SK-N-SH (cell line): ENCODE measurements at regions not wholly inside any gene's neighbourhood (a gene's known extent, or its start where the extent isn't known, plus 50 kb on each side); places are given as distances from the start of the nearest gene placed in this dataset.

Experiments
- CTCF ChIA-PET: fragments of 300-600, 350-600 bp; formaldehyde crosslinking; extraction: SDS; loops from one replicate; lab custom pipeline; 2021; lab: Yijun Ruan, JAX
- POLR2A ChIA-PET: fragments of 350-600 bp; sonication (Branson Sonifier 250); formaldehyde crosslinking; extraction: SDS; loops from one replicate; lab custom pipeline; 2020; ENCODE audit warnings: antibody characterized with exemption, inconsistent platforms; lab: Yijun Ruan, JAX
- DNase-seq: peaks from one replicate; pipeline ENCODE4 v3.0.0; 2012
- H2AFZ ChIP-seq: fragments of 200-600 bp; sonication (generic); 2 replicates; pipeline ENCODE4 v1.8.1; 2016; ENCODE audit warnings: antibody characterized with exemption, mild to moderate bottlenecking, low read depth
- H3F3A ChIP-seq: fragments of 200-600 bp; sonication (generic); replicated peaks from 2 replicates; pipeline ENCODE3; 2016; ENCODE audit warnings: antibody characterized with exemption, mild to moderate bottlenecking; ENCODE audit not compliant: insufficient read depth
- H3K27ac ChIP-seq, 2 experiments: fragments of 200-500 bp in 1 of 2; fragments of 200-600 bp in 1 of 2; sonication (Bioruptor generic) in 1 of 2; sonication (generic), shearing (Covaris generic) in 1 of 2; 2 replicates each; pipeline versions ENCODE4 v1.5.1 to v1.6.1; 2014 to 2016; ENCODE audit warnings: low read depth in 2 of 2, inconsistent platforms in 1 of 2, low read length in 1 of 2, mild to moderate bottlenecking in 1 of 2, mixed read lengths in 1 of 2
- H3K27me3 ChIP-seq: fragments of 200-600 bp; sonication (generic), shearing (Covaris generic); 2 replicates; pipeline ENCODE4 v1.6.1; 2016; ENCODE audit warnings: mixed run types; ENCODE audit not compliant: insufficient read depth
- H3K36me3 ChIP-seq, 2 experiments: fragments of 200-500 bp in 1 of 2; fragments of 200-600 bp in 1 of 2; sonication (Bioruptor generic) in 1 of 2; sonication (generic) in 1 of 2; replicated peaks in 1 of 2; 2 replicates each; pipeline versions ENCODE3 to v1.5.1; 2014 to 2016; ENCODE audit warnings: low read length in 1 of 2, mild to moderate bottlenecking in 1 of 2; ENCODE audit not compliant: insufficient read depth in 2 of 2, control insufficient read depth in 1 of 2
- H3K4me1 ChIP-seq, 2 experiments: fragments of 200-500 bp in 1 of 2; fragments of 200-600 bp in 1 of 2; sonication (Bioruptor generic) in 1 of 2; sonication (generic), shearing (Covaris generic) in 1 of 2; 2 replicates each; pipeline versions ENCODE4 v1.5.1 to v1.6.1; 2014 to 2016; ENCODE audit warnings: low read depth in 1 of 2, low read length in 1 of 2, mixed run types in 1 of 2; ENCODE audit not compliant: insufficient read depth in 2 of 2, control insufficient read depth in 1 of 2
- H3K4me2 ChIP-seq: fragments of 200-600 bp; sonication (generic), shearing (Covaris generic); 2 replicates; pipeline ENCODE4 v1.6.1; 2017; ENCODE audit warnings: mixed run types
- H3K4me3 ChIP-seq, 2 experiments: fragments of 200-500 bp in 1 of 2; fragments of 200-600 bp in 1 of 2; sonication (Bioruptor generic) in 1 of 2; sonication (generic), shearing (Covaris generic) in 1 of 2; 2 replicates each; pipeline versions ENCODE4 v1.5.1 to v1.8.1; 2014 to 2016; ENCODE audit warnings: low read depth in 2 of 2, inconsistent platforms in 1 of 2, low read length in 1 of 2, mild to moderate bottlenecking in 1 of 2, mixed read lengths in 1 of 2, moderate library complexity in 1 of 2
- H3K79me2 ChIP-seq: fragments of 200-600 bp; sonication (generic); 2 replicates; pipeline ENCODE4 v1.8.1; 2017; ENCODE audit warnings: mild to moderate bottlenecking; ENCODE audit not compliant: insufficient read depth
- H3K9ac ChIP-seq: fragments of 200-600 bp; sonication (generic); 2 replicates; pipeline ENCODE4 v1.6.1; 2017; ENCODE audit warnings: mixed run types
- H3K9me2 ChIP-seq: fragments of 200-600 bp; sonication (generic); 2 replicates; pipeline ENCODE4 v1.6.1; 2017; ENCODE audit warnings: mixed run types
- H3K9me3 ChIP-seq: fragments of 200-600 bp; sonication (generic); 2 replicates; pipeline ENCODE4 v1.6.1; 2017; ENCODE audit warnings: mixed run types, mild to moderate bottlenecking, moderate library complexity
- H4K20me1 ChIP-seq: fragments of 200-600 bp; sonication (generic); 2 replicates; pipeline ENCODE4 v1.6.1; 2017; ENCODE audit warnings: mild to moderate bottlenecking, mixed run types; ENCODE audit not compliant: insufficient read depth
- ELF1 ChIP-seq: IDR thresholded peaks from 2 replicates; pipeline ENCODE4 v1.4.0; 2012
- EP300 ChIP-seq, 2 experiments: IDR thresholded peaks; 2 replicates each; pipeline versions ENCODE4 v1.4.0 to v1.6.1; 2012; ENCODE audit warnings: borderline replicate concordance in 1 of 2, low read depth in 1 of 2, low read length in 1 of 2
- FOSL2 ChIP-seq: IDR thresholded peaks from 2 replicates; pipeline ENCODE4 v1.4.0; 2012; ENCODE audit warnings: low read depth, mild to moderate bottlenecking, moderate library complexity, borderline replicate concordance
- FOXM1 ChIP-seq: IDR thresholded peaks from 2 replicates; pipeline ENCODE4 v1.4.0; 2012; ENCODE audit warnings: low read depth, mild to moderate bottlenecking
- GABPA ChIP-seq: IDR thresholded peaks from 2 replicates; pipeline ENCODE4 v1.4.0; 2012; ENCODE audit warnings: low read depth, mild to moderate bottlenecking
- GATA2 ChIP-seq: sonication (generic); formaldehyde crosslinking; IDR thresholded peaks from 2 replicates; pipeline ENCODE4 v1.5.0; 2020; ENCODE audit warnings: mild to moderate bottlenecking, missing genetic modification reagents
- MEF2A ChIP-seq: IDR thresholded peaks from 2 replicates; pipeline ENCODE4 v1.4.0; 2012; ENCODE audit warnings: low read depth, borderline replicate concordance
- MXI1 ChIP-seq: IDR thresholded peaks from 2 replicates; pipeline ENCODE4 v1.6.1; 2012; ENCODE audit warnings: mild to moderate bottlenecking, low read depth, low read length, improper control_type of control experiment
- RAD21 ChIP-seq: IDR thresholded peaks from 2 replicates; pipeline ENCODE4 v1.6.1; 2012; ENCODE audit warnings: mild to moderate bottlenecking, low read length
- RFX5 ChIP-seq: IDR thresholded peaks from 2 replicates; pipeline ENCODE4 v1.6.1; 2012; ENCODE audit warnings: mild to moderate bottlenecking, improper control_type of control experiment, low read length
- SIN3A ChIP-seq: IDR thresholded peaks from 2 replicates; pipeline ENCODE4 v1.6.1; 2012; ENCODE audit warnings: low read depth, mild to moderate bottlenecking, low read length, moderate library complexity, borderline replicate concordance
- SMC3 ChIP-seq: IDR thresholded peaks from 2 replicates; pipeline ENCODE4 v1.6.1; 2012; ENCODE audit warnings: low read depth, low read length, improper control_type of control experiment
- TAF1 ChIP-seq: IDR thresholded peaks from 2 replicates; pipeline ENCODE4 v1.6.1; 2012; ENCODE audit warnings: low read depth, mild to moderate bottlenecking, low read length, moderate library complexity, borderline replicate concordance
- TCF12 ChIP-seq: IDR thresholded peaks from 2 replicates; pipeline ENCODE4 v1.4.0; 2012
- WGBS: methylation state at CpG from one replicate; pipeline ENCODE4 v1.1.6; 2017; ENCODE audit warnings: low lambda C conversion rate; 5-methylcytosine and 5-hydroxymethylcytosine counted together
- TF ChIP-seq, protein P1 (sequence below): IDR thresholded peaks from 2 replicates; pipeline ENCODE4; 2012
- TF ChIP-seq, protein P2 (sequence below): fragments of 200-600 bp; sonication (generic); IDR thresholded peaks from 2 replicates; pipeline ENCODE4 v1.6.1; 2017; ENCODE audit warnings: antibody characterized with exemption, mild to moderate bottlenecking, moderate library complexity
- TF ChIP-seq, protein P3 (sequence below): fragments of 150-350 bp; IDR thresholded peaks from 2 replicates; pipeline ENCODE4 v1.6.1; 2016; ENCODE audit warnings: mild to moderate bottlenecking, low read depth, low read length
- TF ChIP-seq, protein P4 (sequence below): IDR thresholded peaks from 2 replicates; pipeline ENCODE4 v1.4.0; 2012; ENCODE audit warnings: low read depth, borderline replicate concordance

DNA sequence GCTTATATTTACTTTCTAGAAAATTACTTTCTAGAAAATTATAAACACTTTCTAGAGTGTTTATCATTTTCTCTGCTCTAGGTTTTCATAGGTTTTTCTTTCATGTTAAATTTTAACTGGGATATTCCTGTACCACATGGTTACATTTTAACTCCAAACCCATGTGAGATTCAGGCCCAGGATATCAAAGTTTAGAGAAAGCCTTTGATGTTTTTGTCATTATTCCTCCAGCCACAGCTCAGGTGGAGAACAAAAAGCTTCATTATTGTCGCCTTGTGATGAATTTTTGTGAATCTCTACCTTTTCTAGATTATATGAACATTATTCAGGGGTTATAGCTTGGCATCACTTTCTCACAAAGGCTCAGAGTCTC is 816.0 kb downstream of the SQOR start:
- ChIA-PET POLR2A (no interaction called here), CTCF (interaction anchor here (0.6 to 1.7 kb wide), 2 partner anchors 9 to 52 kb away, joined by 3 to 6 read pairs; no protein-coding TSS in a partner anchor)
- H3K79me2 ChIP-seq, result no peaks in the 10 kb centered on the region
- H3K4me1 ChIP-seq, result no peaks in the 10 kb centered on the region
- no peaks in the 10 kb centered on the region for H4K20me1 ChIP-seq
- DNase-seq, result no peak
- WGBS, result 17% methylated on average over 1 of the region's 1 CpG
- H3K4me2 ChIP-seq, result no peak overlapping the region
- H3K9me2 ChIP-seq, result no peaks in the 10 kb centered on the region
- no peaks in the 10 kb centered on the region for H3K27me3 ChIP-seq
- TF ChIP-seq FOSL2 (no peak), MEF2A (no peak), TCF12 (no peak), RAD21 (no peak), SMC3 (no peak), RFX5 (no peak), SIN3A (no peak)
- TF ChIP-seq, protein P1, sequence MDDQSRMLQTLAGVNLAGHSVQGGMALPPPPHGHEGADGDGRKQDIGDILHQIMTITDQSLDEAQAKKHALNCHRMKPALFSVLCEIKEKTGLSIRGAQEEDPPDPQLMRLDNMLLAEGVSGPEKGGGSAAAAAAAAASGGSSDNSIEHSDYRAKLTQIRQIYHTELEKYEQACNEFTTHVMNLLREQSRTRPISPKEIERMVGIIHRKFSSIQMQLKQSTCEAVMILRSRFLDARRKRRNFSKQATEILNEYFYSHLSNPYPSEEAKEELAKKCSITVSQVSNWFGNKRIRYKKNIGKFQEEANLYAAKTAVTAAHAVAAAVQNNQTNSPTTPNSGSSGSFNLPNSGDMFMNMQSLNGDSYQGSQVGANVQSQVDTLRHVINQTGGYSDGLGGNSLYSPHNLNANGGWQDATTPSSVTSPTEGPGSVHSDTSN, result no peak
- H3K27ac ChIP-seq, result no peak overlapping the region
- H2AFZ ChIP-seq, result no peak overlapping the region
- H3K9ac ChIP-seq, result no peak overlapping the region
- no peak overlapping the region for H3K4me3 ChIP-seq
- no peaks in the 10 kb centered on the region for H3K36me3 ChIP-seq
- no peaks in the 10 kb centered on the region for H3F3A ChIP-seq
- H3K9me3 ChIP-seq, result no peaks in the 10 kb centered on the region

DNA sequence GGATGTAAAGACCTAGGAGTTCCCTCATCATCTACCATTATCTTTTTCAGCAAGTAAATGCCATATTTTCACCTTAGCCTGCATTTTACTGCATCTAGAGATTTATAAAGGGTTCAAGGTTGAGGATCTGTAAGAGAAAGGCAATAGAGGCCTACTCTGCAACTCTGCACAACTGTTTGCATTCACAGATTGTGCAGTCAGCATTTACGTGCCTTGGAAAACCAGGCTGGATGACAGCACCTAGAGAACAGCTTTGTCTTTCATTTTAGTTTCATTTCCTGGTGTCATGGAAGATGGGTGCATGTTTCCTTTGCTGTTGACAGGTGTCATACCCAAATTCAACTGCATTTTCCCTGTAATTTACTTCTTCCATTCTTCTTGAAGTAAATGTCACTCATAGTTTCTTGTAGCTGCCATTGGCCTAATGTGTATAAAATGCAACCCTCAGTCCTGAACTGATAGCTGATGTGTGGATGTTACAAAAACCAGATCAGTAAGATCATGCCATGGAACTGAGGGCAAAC is 817.5 kb downstream of the SQOR start:
- no peaks in the 10 kb centered on the region for H3K4me1 ChIP-seq
- no peaks in the 10 kb centered on the region for H3K79me2 ChIP-seq
- TF ChIP-seq FOXM1 (no peak), MEF2A (no peak), ELF1 (no peak), EP300 (IDR thresholded peaks at IDR 0.05; ENCODE audit: borderline replicate concordance in 1 of 2, low read depth in 1 of 2, low read length in 1 of 2) (no peak), GABPA (no peak), SIN3A (no peak)
- H2AFZ ChIP-seq, result no peak overlapping the region
- H3K9me2 ChIP-seq, result no peaks in the 10 kb centered on the region
- no peak overlapping the region for H3K4me2 ChIP-seq
- ChIA-PET CTCF (interaction anchor here (1.2 kb wide), 1 partner anchor 66 kb away, joined by 3 read pairs; no protein-coding TSS in a partner anchor), POLR2A (no interaction called here)
- no peak for DNase-seq
- H3K27ac ChIP-seq, result no peak overlapping the region
- H4K20me1 ChIP-seq, result no peaks in the 10 kb centered on the region
- H3K27me3 ChIP-seq, result no peaks in the 10 kb centered on the region
- H3F3A ChIP-seq, result no peaks in the 10 kb centered on the region
- no peak overlapping the region for H3K9ac ChIP-seq
- no peaks in the 10 kb centered on the region for H3K9me3 ChIP-seq
- no peaks in the 10 kb centered on the region for H3K36me3 ChIP-seq
- WGBS, result 30% methylated on average over 1 of the region's 1 CpG
- no peak overlapping the region for H3K4me3 ChIP-seq

DNA sequence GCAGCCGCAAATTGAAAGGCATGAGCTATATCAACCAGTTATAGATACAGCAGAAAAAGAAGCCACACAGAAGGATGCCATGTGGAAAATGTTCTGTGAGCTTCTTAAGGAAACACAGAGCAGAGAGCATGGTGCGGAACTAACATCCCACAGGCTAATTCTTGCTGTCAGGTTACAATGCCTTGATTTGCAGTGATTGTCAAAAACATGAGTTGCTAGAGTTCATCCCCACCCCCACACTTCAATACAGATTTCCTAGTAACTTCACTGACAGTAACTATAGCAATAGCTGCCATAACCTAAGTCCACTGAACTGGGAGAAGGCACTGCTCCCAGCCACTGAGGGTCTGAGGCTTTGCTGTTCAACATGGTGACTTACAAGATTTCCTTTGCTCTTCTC is 821.6 kb downstream of the SQOR start:
- no peaks in the 10 kb centered on the region for H3K36me3 ChIP-seq
- no peaks in the 10 kb centered on the region for H3K27me3 ChIP-seq
- no peak overlapping the region for H3K9ac ChIP-seq
- H3F3A ChIP-seq, result no peaks in the 10 kb centered on the region
- H3K27ac ChIP-seq, result no peak overlapping the region
- 66% methylated on average over 2 of the region's 2 CpGs for WGBS
- no peak overlapping the region for H2AFZ ChIP-seq
- no peaks in the 10 kb centered on the region for H4K20me1 ChIP-seq
- ChIA-PET CTCF (no interaction called here), POLR2A (no interaction called here)
- no peaks in the 10 kb centered on the region for H3K9me3 ChIP-seq
- H3K4me1 ChIP-seq, result no peaks in the 10 kb centered on the region
- DNase-seq, result no peak
- TF ChIP-seq, protein P2, sequence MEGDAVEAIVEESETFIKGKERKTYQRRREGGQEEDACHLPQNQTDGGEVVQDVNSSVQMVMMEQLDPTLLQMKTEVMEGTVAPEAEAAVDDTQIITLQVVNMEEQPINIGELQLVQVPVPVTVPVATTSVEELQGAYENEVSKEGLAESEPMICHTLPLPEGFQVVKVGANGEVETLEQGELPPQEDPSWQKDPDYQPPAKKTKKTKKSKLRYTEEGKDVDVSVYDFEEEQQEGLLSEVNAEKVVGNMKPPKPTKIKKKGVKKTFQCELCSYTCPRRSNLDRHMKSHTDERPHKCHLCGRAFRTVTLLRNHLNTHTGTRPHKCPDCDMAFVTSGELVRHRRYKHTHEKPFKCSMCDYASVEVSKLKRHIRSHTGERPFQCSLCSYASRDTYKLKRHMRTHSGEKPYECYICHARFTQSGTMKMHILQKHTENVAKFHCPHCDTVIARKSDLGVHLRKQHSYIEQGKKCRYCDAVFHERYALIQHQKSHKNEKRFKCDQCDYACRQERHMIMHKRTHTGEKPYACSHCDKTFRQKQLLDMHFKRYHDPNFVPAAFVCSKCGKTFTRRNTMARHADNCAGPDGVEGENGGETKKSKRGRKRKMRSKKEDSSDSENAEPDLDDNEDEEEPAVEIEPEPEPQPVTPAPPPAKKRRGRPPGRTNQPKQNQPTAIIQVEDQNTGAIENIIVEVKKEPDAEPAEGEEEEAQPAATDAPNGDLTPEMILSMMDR, result no peak
- TF ChIP-seq SIN3A (no peak), GATA2 (no peak), MXI1 (no peak), GABPA (no peak), RFX5 (no peak), TAF1 (no peak)
- TF ChIP-seq, protein P3, sequence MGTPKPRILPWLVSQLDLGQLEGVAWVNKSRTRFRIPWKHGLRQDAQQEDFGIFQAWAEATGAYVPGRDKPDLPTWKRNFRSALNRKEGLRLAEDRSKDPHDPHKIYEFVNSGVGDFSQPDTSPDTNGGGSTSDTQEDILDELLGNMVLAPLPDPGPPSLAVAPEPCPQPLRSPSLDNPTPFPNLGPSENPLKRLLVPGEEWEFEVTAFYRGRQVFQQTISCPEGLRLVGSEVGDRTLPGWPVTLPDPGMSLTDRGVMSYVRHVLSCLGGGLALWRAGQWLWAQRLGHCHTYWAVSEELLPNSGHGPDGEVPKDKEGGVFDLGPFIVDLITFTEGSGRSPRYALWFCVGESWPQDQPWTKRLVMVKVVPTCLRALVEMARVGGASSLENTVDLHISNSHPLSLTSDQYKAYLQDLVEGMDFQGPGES, result no peak
- TF ChIP-seq, protein P4, sequence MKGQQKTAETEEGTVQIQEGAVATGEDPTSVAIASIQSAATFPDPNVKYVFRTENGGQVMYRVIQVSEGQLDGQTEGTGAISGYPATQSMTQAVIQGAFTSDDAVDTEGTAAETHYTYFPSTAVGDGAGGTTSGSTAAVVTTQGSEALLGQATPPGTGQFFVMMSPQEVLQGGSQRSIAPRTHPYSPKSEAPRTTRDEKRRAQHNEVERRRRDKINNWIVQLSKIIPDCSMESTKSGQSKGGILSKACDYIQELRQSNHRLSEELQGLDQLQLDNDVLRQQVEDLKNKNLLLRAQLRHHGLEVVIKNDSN, result no peak
- H3K9me2 ChIP-seq, result no peaks in the 10 kb centered on the region
- no peak overlapping the region for H3K4me3 ChIP-seq
- H3K79me2 ChIP-seq, result no peaks in the 10 kb centered on the region
- H3K4me2 ChIP-seq, result no peak overlapping the region
